Activated B cell treated with CpG ODN at 0.5 μM for 24 hours (primary cell): ENCODE measurements at regions not wholly inside any gene's neighbourhood (a gene's known extent, or its start where the extent isn't known, plus 50 kb on each side); places are given as distances from the start of the nearest gene placed in this dataset.

ENCODE experiments used
- ATAC-seq: fragments of 200-7000 bp; cut with Tn5 transposase; one replicate; pipeline ENCODE4 v1.10.0; 2021; ENCODE audit warnings: low read depth, mild to moderate bottlenecking, moderate library complexity
- CTCF ChIA-PET: fragments of 350-600 bp; sonication (Branson Sonifier 250); formaldehyde crosslinking; loops from one replicate; lab custom pipeline; 2021; ENCODE audit warnings: antibody characterized with exemption; lab: Charles Lee
- POLR2A ChIA-PET: fragments of 350-600 bp; sonication (Branson Sonifier 250); formaldehyde crosslinking; loops from one replicate; lab custom pipeline; 2021; ENCODE audit warnings: antibody characterized with exemption; lab: Charles Lee
- DNase-seq: peaks from one replicate; pipeline ENCODE4 v3.0.0; 2022
- H3K27ac Mint-ChIP-seq: one replicate; pipeline ENCODE4 v1.8.0; 2020; ENCODE audit warnings: mixed read lengths
- H3K27me3 Mint-ChIP-seq: one replicate; pipeline ENCODE4 v1.8.0; 2021; ENCODE audit warnings: mixed read lengths
- H3K36me3 Mint-ChIP-seq: one replicate; pipeline ENCODE4 v1.8.0; 2021; ENCODE audit warnings: low read depth, mixed read lengths
- H3K4me1 Mint-ChIP-seq: one replicate; pipeline ENCODE4 v1.8.0; 2021; ENCODE audit warnings: mixed read lengths
- H3K4me3 Mint-ChIP-seq: one replicate; pipeline ENCODE4 v1.8.0; 2020; ENCODE audit warnings: mild to moderate bottlenecking, mixed read lengths
- H3K9me3 Mint-ChIP-seq: one replicate; pipeline ENCODE4 v1.8.0; 2020; ENCODE audit warnings: mixed read lengths
- intact Hi-C: fragments of 100-400 bp; cut with micrococcal nuclease; formaldehyde crosslinking; loops from one replicate; pipeline ENCODE4 v1.15.1; 2024
- TF ChIP-seq, protein P1 (sequence below): fragments of 200-600 bp; IDR thresholded peaks from one replicate; pipeline ENCODE4 v1.8.0; 2022; ENCODE audit warnings: antibody characterized with exemption, mild to moderate bottlenecking

DNA sequence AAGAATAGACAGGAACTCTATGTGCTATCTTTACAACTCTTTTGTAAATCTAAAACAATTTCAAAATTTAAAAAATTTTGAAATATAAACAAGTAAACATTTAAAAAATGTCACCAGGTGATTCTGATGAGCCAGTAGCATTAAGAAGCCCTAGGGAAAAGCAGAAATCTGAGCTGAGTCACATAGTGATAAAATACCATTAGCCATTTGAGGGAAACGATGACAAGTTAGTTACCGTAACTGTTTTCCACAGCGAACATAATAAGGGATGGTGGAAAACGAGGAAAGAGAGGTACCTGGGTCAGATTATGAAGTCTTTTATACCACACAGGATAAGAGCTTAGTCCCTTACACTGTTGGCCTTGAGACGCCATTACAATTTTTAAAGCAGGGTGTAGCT, 55.5 kb downstream of the PRR15 start:
- Mint-ChIP-seq H3K4me1 (no peaks in the 10 kb centered on the region), H3K9me3 (no peaks in the 10 kb centered on the region), H3K27me3 (peaks cover 15% of the 10 kb centered on the region), H3K4me3 (no peak overlapping the region), H3K36me3 (no peaks in the 10 kb centered on the region), H3K27ac (no peak overlapping the region)
- TF ChIP-seq, protein P1, sequence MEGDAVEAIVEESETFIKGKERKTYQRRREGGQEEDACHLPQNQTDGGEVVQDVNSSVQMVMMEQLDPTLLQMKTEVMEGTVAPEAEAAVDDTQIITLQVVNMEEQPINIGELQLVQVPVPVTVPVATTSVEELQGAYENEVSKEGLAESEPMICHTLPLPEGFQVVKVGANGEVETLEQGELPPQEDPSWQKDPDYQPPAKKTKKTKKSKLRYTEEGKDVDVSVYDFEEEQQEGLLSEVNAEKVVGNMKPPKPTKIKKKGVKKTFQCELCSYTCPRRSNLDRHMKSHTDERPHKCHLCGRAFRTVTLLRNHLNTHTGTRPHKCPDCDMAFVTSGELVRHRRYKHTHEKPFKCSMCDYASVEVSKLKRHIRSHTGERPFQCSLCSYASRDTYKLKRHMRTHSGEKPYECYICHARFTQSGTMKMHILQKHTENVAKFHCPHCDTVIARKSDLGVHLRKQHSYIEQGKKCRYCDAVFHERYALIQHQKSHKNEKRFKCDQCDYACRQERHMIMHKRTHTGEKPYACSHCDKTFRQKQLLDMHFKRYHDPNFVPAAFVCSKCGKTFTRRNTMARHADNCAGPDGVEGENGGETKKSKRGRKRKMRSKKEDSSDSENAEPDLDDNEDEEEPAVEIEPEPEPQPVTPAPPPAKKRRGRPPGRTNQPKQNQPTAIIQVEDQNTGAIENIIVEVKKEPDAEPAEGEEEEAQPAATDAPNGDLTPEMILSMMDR = no peak
- DNase-seq (no peak), ATAC-seq (no peak)
- ChIA-PET POLR2A (no interaction called here), CTCF (no interaction called here)
- intact Hi-C loops = no loop called here

DNA sequence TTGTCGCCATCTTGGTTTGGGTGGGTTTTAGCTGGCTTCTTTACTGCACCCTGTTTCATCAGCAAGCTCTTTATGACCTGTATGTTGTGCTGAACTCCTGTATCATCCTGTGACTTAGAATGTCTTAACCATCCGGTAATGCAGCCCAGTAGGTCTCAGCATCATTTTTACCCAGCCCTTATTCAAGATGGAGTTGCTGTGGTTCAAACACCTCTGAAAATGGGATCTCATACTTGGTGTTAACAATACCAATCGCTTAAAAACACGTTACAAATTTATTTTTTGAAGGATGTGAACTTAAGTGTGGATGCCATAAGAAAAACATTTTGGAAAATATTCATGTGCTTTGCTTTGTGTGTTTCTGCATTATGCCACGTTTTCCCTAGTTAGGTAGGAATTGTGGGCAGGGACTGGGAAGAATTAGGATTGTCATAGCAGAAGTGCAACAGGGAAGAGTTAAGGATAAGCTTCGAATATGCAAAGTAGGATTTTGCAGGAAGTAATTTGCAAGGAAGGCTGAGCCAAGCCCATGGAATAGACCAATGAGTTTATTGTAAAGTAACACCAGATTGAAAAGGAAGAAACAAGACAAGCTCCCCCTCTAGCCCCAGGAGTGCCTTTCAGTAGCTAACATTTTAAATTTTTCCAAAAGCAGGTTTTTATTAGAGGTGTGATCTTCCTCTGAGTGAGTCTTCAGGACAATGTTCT, 56.4 kb downstream of the PRR15 start:
- POLR2A ChIA-PET = no interaction called here
- intact Hi-C loops = no loop called here
- no peaks in the 10 kb centered on the region for H3K4me1 Mint-ChIP-seq
- no peak for DNase-seq
- no peaks in the 10 kb centered on the region for H3K9me3 Mint-ChIP-seq
- TF ChIP-seq, protein P1 = no peak
- H3K27me3 Mint-ChIP-seq = peaks cover 12% of the 10 kb centered on the region
- H3K36me3 Mint-ChIP-seq = no peaks in the 10 kb centered on the region
- ATAC-seq = no peak
- H3K4me3 Mint-ChIP-seq = no peak overlapping the region
- H3K27ac Mint-ChIP-seq = no peak overlapping the region
- CTCF ChIA-PET = no interaction called here

DNA sequence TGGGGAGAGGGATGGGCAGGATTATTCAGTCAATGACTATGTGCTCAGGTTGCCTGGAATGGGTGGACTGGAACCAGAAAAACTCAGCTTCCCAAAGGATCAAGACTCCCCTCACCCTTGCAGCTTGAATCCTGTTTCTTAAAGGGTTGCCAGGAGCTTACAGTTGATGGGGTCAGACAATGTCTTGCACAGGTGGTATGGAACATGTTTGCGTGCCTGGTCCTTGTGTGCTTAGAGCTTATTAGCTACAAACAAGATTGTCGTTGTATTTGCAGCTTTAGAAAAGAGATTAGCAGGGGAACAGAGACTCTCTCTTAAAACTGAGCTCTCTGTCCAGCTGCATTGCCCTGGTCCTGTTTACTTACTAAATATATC, 56.9 kb downstream of the PRR15 start:
- TF ChIP-seq, protein P1 = no peak
- ChIA-PET POLR2A (no interaction called here), CTCF (no interaction called here)
- H3K36me3 Mint-ChIP-seq = no peaks in the 10 kb centered on the region
- no peaks in the 10 kb centered on the region for H3K9me3 Mint-ChIP-seq
- DNase-seq (no peak), ATAC-seq (no peak)
- H3K27ac Mint-ChIP-seq = no peak overlapping the region
- H3K27me3 Mint-ChIP-seq = peaks cover 14% of the 10 kb centered on the region
- H3K4me1 Mint-ChIP-seq = no peaks in the 10 kb centered on the region
- no peak overlapping the region for H3K4me3 Mint-ChIP-seq
- intact Hi-C loops = no loop called here

DNA sequence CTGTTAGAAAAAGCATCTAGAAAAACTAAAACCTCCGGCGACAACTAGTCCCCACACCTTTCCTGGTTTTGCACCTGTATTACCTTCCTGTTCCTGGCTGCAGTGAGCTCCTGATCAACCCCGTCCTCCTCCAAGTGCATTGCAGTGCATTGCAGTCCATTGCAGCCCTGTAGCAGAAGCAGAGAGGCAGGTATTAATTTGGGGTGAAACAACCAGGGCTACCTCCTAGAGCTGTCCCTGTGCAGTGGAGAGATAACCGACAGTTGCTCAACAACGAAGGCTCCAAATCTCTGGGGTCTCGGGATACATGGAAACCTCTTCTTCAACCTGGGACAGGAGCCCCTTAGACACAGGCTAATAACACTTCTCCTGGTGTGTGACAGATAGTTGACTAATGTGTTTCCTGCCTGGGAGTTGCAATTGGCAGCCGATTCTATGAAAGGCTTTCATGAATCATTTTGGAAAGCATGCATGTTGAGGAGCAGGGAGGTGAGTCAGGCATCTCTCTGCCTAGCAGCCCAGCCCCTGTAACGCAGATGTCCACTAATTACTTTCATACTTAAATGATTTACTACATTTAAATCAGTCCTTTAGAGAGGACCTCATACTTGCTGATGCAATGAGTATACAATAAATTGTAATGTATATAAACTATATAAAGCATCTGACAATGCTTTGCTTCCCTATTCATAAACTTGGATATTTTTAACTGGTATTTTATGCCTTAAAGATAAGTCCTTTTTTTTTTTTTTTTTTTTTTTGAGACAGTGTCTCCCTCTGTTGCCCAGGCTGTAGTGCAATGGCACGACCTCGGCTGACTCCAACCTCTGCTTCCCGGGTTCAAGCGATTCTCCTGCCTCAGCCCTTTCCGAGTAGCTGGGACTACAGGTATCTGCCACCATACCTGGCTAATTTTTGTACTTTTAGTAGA, 59.0 kb downstream of the PRR15 start:
- no peaks in the 10 kb centered on the region for H3K4me1 Mint-ChIP-seq
- no peaks in the 10 kb centered on the region for H3K9me3 Mint-ChIP-seq
- no peaks in the 10 kb centered on the region for H3K36me3 Mint-ChIP-seq
- peaks cover 17% of the 10 kb centered on the region for H3K27me3 Mint-ChIP-seq
- DNase-seq = no peak
- CTCF ChIA-PET = no interaction called here
- POLR2A ChIA-PET = no interaction called here
- ATAC-seq = no peak
- intact Hi-C loops = no loop called here
- no peak overlapping the region for H3K4me3 Mint-ChIP-seq
- H3K27ac Mint-ChIP-seq = no peak overlapping the region
- TF ChIP-seq, protein P1 = no peak

DNA sequence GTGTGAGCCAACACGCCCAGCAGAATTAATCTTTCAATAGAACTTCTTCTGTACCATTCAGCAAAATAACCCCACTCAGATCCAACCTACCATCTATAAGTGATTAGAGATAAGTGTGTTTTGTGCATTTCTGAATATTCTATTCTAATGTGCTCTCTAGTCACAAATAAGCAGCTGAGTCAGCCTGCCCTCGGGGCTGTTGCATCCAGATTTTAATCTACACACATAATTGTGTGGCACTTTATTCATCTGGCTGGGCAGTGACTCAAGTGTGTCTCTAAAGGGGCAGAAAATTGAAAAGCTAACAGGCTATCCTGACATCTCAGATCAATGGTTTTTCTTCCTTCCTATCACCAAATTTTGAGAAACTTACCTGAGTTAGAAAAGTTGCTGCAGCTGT, 60.3 kb downstream of the PRR15 start:
- no peak overlapping the region for H3K27ac Mint-ChIP-seq
- ATAC-seq (no peak), DNase-seq (no peak)
- POLR2A ChIA-PET = no interaction called here
- intact Hi-C loops = no loop called here
- H3K4me1 Mint-ChIP-seq = no peaks in the 10 kb centered on the region
- no peaks in the 10 kb centered on the region for H3K36me3 Mint-ChIP-seq
- H3K9me3 Mint-ChIP-seq = no peaks in the 10 kb centered on the region
- CTCF ChIA-PET = no interaction called here
- H3K27me3 Mint-ChIP-seq = peaks cover 17% of the 10 kb centered on the region
- H3K4me3 Mint-ChIP-seq = no peak overlapping the region
- TF ChIP-seq, protein P1 = no peak
